GM23338 (cell line): ENCODE measurements at regions not wholly inside any gene's neighbourhood (a gene's known extent, or its start where the extent isn't known, plus 50 kb on each side); places are given as distances from the start of the nearest gene placed in this dataset.

Experiments used
- ATAC-seq: fragments of 200-7000 bp; cut with Tn5 transposase; 3 replicates; pipeline ENCODE4 v1.9.1; 2020
- DNase-seq: peaks from one replicate; pipeline ENCODE4 v3.0.0-alpha.2; 2015; ENCODE audit warnings: low spot score
- H2AFZ ChIP-seq: fragments of 200-600 bp; sonication (generic); 2 replicates; pipeline ENCODE4 v1.8.0; 2016; ENCODE audit warnings: antibody characterized with exemption, mild to moderate bottlenecking, moderate library complexity
- H3F3A ChIP-seq: fragments of 200-600 bp; sonication (generic); replicated peaks from 2 replicates; pipeline ENCODE4 v1.8.0; 2017; ENCODE audit warnings: antibody characterized with exemption, mixed run types, low read depth
- H3K27ac ChIP-seq: fragments of 200-600 bp; sonication (generic); 2 replicates; pipeline ENCODE4 v1.6.1; 2016; ENCODE audit warnings: low read depth
- H3K27me3 ChIP-seq: fragments of 200-600 bp; sonication (generic); 2 replicates; pipeline ENCODE4 v1.8.0; 2016; ENCODE audit warnings: mild to moderate bottlenecking, mixed run types, moderate library complexity; ENCODE audit not compliant: insufficient read depth
- H3K36me3 ChIP-seq: fragments of 200-600 bp; sonication (generic); 2 replicates; pipeline ENCODE4 v1.8.0; 2016; ENCODE audit warnings: mild to moderate bottlenecking; ENCODE audit not compliant: insufficient read depth
- H3K4me1 ChIP-seq: fragments of 200-600 bp; sonication (generic); 2 replicates; pipeline ENCODE4 v1.8.0; 2016; ENCODE audit warnings: mild to moderate bottlenecking, moderate library complexity; ENCODE audit not compliant: insufficient read depth
- H3K4me2 ChIP-seq: fragments of 200-600 bp; sonication (generic); 2 replicates; pipeline ENCODE4 v1.7.1; 2017; ENCODE audit warnings: mixed run types
- H3K4me3 ChIP-seq: fragments of 200-600 bp; sonication (generic); 2 replicates; pipeline ENCODE4 v1.6.1; 2016; ENCODE audit warnings: mixed run types
- H3K79me2 ChIP-seq: fragments of 200-600 bp; sonication (generic); replicated peaks from 2 replicates; pipeline ENCODE4 v1.8.0; 2017; ENCODE audit warnings: mild to moderate bottlenecking; ENCODE audit not compliant: insufficient read depth
- H3K9me2 ChIP-seq: fragments of 200-600 bp; sonication (generic); 2 replicates; pipeline ENCODE4 v1.8.0; 2017; ENCODE audit not compliant: insufficient read depth
- H4K20me1 ChIP-seq: fragments of 200-600 bp; sonication (generic); replicated peaks from 2 replicates; pipeline ENCODE4 v1.8.0; 2017; ENCODE audit warnings: mild to moderate bottlenecking; ENCODE audit not compliant: insufficient read depth
- H3K27ac Mint-ChIP-seq: 2 replicates; pipeline ENCODE4 v1.8.0; 2020; ENCODE audit warnings: inconsistent platforms, mild to moderate bottlenecking, moderate library complexity, mixed read lengths
- H3K27me3 Mint-ChIP-seq: 3 replicates; pipeline ENCODE4 v1.8.0; 2022; ENCODE audit warnings: low read depth, mild to moderate bottlenecking, moderate library complexity, mixed read lengths, inconsistent platforms; ENCODE audit not compliant: insufficient read depth, poor library complexity
- H3K36me3 Mint-ChIP-seq: 3 replicates; pipeline ENCODE4 v1.8.0; 2021; ENCODE audit warnings: low read depth, mild to moderate bottlenecking, inconsistent platforms, moderate library complexity, mixed read lengths
- H3K4me1 Mint-ChIP-seq: 3 replicates; pipeline ENCODE4 v1.8.0; 2020; ENCODE audit warnings: mild to moderate bottlenecking, inconsistent platforms, mixed read lengths
- H3K4me3 Mint-ChIP-seq: 3 replicates; pipeline ENCODE4 v1.8.0; 2021; ENCODE audit warnings: moderate library complexity, mild to moderate bottlenecking, inconsistent platforms, mixed read lengths
- H3K9me3 Mint-ChIP-seq: 3 replicates; pipeline ENCODE4 v1.8.0; 2020; ENCODE audit warnings: moderate library complexity, mild to moderate bottlenecking, inconsistent platforms, mixed read lengths
- CREB1 ChIP-seq: fragments of 250-450 bp; sonication (Bioruptor Pico); IDR thresholded peaks from 2 replicates; pipeline ENCODE4 v1.5.0; 2020; ENCODE audit warnings: low read depth, mild to moderate bottlenecking, moderate library complexity
- EZH2 ChIP-seq: fragments of 200-600 bp; sonication (generic); IDR thresholded peaks from one replicate; pipeline ENCODE4 v1.8.0; 2017; ENCODE audit warnings: antibody characterized with exemption, mild to moderate bottlenecking, low read depth; ENCODE audit not compliant: unreplicated experiment
- EZH2phosphoT487 ChIP-seq: fragments of 200-600 bp; sonication (generic); IDR thresholded peaks from one replicate; pipeline ENCODE4 v1.8.1; 2018; ENCODE audit warnings: antibody characterized with exemption; ENCODE audit not compliant: unreplicated experiment
- NANOG ChIP-seq: IDR thresholded peaks from 2 replicates; pipeline ENCODE4 v1.6.1; 2016; ENCODE audit warnings: antibody characterized with exemption, borderline replicate concordance
- REST ChIP-seq: IDR thresholded peaks from one replicate; pipeline ENCODE4 v1.6.1; 2018; ENCODE audit warnings: antibody characterized with exemption; ENCODE audit not compliant: unreplicated experiment
- STAT1 ChIP-seq: IDR thresholded peaks from one replicate; pipeline ENCODE4 v1.6.1; 2016; ENCODE audit warnings: antibody characterized with exemption; ENCODE audit not compliant: unreplicated experiment
- ZNF114 ChIP-seq: fragments of 250-450 bp; sonication (Bioruptor Pico); IDR thresholded peaks from 2 replicates; pipeline ENCODE4 v1.5.0; 2020; ENCODE audit warnings: mild to moderate bottlenecking, moderate library complexity
- TF ChIP-seq, protein P1 (sequence below): IDR thresholded peaks from 2 replicates; pipeline ENCODE4 v1.6.1; 2016; ENCODE audit warnings: antibody characterized with exemption

GRCh38 chr2:149873936-149874335, 286.4 kb upstream of the MMADHC start:
- H3K4me1 ChIP-seq = no peaks in the 10 kb centered on the region
- no peak overlapping the region for H3K4me2 ChIP-seq
- H3K9me2 ChIP-seq = no peaks in the 10 kb centered on the region
- no peak overlapping the region for H3K4me3 Mint-ChIP-seq
- no peak overlapping the region for H3K27ac Mint-ChIP-seq
- H3K79me2 ChIP-seq = no peaks in the 10 kb centered on the region
- no peaks in the 10 kb centered on the region for H3K27me3 ChIP-seq
- no peaks in the 10 kb centered on the region for H3K36me3 Mint-ChIP-seq
- no peaks in the 10 kb centered on the region for H3F3A ChIP-seq
- TF ChIP-seq REST (no peak), CREB1 (CRISPR knock-in tag) (no peak), ZNF114 (no peak), EZH2 (no peak), NANOG (no peak), EZH2phosphoT487 (no peak)
- TF ChIP-seq, protein P1, sequence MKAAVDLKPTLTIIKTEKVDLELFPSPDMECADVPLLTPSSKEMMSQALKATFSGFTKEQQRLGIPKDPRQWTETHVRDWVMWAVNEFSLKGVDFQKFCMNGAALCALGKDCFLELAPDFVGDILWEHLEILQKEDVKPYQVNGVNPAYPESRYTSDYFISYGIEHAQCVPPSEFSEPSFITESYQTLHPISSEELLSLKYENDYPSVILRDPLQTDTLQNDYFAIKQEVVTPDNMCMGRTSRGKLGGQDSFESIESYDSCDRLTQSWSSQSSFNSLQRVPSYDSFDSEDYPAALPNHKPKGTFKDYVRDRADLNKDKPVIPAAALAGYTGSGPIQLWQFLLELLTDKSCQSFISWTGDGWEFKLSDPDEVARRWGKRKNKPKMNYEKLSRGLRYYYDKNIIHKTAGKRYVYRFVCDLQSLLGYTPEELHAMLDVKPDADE = no peak
- ATAC-seq (no peak), DNase-seq (no peak)
- no peaks in the 10 kb centered on the region for H3K36me3 ChIP-seq
- no peaks in the 10 kb centered on the region for H3K9me3 Mint-ChIP-seq
- no peaks in the 10 kb centered on the region for H3K27me3 Mint-ChIP-seq
- H3K27ac ChIP-seq = no peak overlapping the region
- no peak overlapping the region for H3K4me3 ChIP-seq
- H2AFZ ChIP-seq = no peak overlapping the region
- H3K4me1 Mint-ChIP-seq = peaks cover 3% of the 10 kb centered on the region
- H4K20me1 ChIP-seq = no peaks in the 10 kb centered on the region

GRCh38 chr2:149872638-149873150, 285.1 kb upstream of the MMADHC start:
- H3K27me3 Mint-ChIP-seq = no peaks in the 10 kb centered on the region
- H3K4me1 ChIP-seq = no peaks in the 10 kb centered on the region
- no peak overlapping the region for H3K4me3 Mint-ChIP-seq
- no peak overlapping the region for H3K27ac ChIP-seq
- H3K36me3 ChIP-seq = no peaks in the 10 kb centered on the region
- no peak overlapping the region for H3K4me3 ChIP-seq
- peaks cover 4% of the 10 kb centered on the region; the same call in 1 of the 3 replicates for H3K9me3 Mint-ChIP-seq
- DNase-seq (no peak), ATAC-seq (no peak)
- peaks cover 3% of the 10 kb centered on the region for H3K4me1 Mint-ChIP-seq
- H4K20me1 ChIP-seq = no peaks in the 10 kb centered on the region
- no peaks in the 10 kb centered on the region for H3K9me2 ChIP-seq
- no peak overlapping the region for H3K27ac Mint-ChIP-seq
- H3K79me2 ChIP-seq = no peaks in the 10 kb centered on the region
- no peak overlapping the region for H3K4me2 ChIP-seq
- H2AFZ ChIP-seq = no peak overlapping the region
- H3K36me3 Mint-ChIP-seq = no peaks in the 10 kb centered on the region
- TF ChIP-seq STAT1 (no peak), CREB1 (CRISPR knock-in tag) (no peak)
- no peaks in the 10 kb centered on the region for H3F3A ChIP-seq
- no peaks in the 10 kb centered on the region for H3K27me3 ChIP-seq
